IMR-90 (cell line): ENCODE measurements at regions not wholly inside any gene's neighbourhood (a gene's known extent, or its start where the extent isn't known, plus 50 kb on each side); places are given as distances from the start of the nearest gene placed in this dataset.

ENCODE experiments used
- BHLHE40 ChIP-seq: fragments of 150-350 bp; IDR thresholded peaks from 2 replicates; pipeline ENCODE4 v1.6.1; 2016; ENCODE audit warnings: mild to moderate bottlenecking, low read depth, low read length
- MXI1 ChIP-seq: IDR thresholded peaks from 2 replicates; pipeline ENCODE4 v1.6.1; 2012; ENCODE audit warnings: low read depth, mild to moderate bottlenecking, low read length, moderate library complexity, borderline replicate concordance
- POLR2A ChIP-seq: IDR thresholded peaks from 2 replicates; pipeline ENCODE4 v1.6.1; 2012; ENCODE audit warnings: mild to moderate bottlenecking, low read depth, low read length
- TF ChIP-seq, protein P1 (sequence below): conservative IDR thresholded peaks from 2 replicates; pipeline ENCODE4 v1.5.1; 2012; ENCODE audit warnings: mild to moderate bottlenecking, low read depth, low read length, improper control_type of control experiment

DNA sequence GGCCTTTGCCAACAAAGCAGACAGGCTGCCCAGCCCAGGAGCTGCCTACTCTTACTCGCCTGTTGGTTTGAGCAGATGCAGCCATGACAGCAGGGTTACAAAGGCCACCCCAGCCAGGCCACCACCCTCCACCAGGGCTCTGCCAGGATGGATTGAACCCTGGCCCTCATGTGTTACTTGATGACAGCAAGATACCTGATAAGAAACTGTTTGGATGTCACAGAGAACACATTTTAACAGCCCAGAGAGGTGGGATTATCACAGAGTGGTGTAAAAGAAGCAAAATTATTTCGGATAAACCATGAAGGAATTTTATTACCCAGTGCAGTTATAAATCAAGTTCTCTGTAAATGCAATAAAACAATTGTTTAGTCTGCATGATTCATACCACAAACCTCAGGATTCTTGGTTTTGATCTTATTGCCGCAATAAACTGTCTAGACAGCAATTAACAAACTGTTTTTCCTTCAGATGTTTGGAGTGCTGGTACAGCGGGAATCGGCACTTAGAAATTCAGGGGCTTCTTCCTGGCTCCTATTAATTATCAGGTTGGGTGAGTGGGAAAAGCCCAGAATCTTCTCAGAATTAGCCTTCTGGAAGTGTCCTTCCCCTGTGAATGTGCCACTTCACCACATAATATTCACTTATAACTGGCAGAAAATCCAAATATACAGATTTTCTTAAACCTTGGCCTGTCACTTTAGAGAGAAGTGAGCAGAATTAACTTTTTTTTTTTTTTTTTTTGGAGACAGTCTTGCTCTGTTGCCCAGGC lies 58.0 kb upstream of the SALL4 start:
- TF ChIP-seq, protein P1, sequence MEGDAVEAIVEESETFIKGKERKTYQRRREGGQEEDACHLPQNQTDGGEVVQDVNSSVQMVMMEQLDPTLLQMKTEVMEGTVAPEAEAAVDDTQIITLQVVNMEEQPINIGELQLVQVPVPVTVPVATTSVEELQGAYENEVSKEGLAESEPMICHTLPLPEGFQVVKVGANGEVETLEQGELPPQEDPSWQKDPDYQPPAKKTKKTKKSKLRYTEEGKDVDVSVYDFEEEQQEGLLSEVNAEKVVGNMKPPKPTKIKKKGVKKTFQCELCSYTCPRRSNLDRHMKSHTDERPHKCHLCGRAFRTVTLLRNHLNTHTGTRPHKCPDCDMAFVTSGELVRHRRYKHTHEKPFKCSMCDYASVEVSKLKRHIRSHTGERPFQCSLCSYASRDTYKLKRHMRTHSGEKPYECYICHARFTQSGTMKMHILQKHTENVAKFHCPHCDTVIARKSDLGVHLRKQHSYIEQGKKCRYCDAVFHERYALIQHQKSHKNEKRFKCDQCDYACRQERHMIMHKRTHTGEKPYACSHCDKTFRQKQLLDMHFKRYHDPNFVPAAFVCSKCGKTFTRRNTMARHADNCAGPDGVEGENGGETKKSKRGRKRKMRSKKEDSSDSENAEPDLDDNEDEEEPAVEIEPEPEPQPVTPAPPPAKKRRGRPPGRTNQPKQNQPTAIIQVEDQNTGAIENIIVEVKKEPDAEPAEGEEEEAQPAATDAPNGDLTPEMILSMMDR: no peak
- TF ChIP-seq MXI1 (no peak), POLR2A (no peak), BHLHE40 (no peak)
